Fibroblast of the aortic adventitia (primary cell): ENCODE measurements at regions not wholly inside any gene's neighbourhood (a gene's known extent, or its start where the extent isn't known, plus 50 kb on each side); places are given as distances from the start of the nearest gene placed in this dataset.

Experiments
- DNase-seq: peaks from one replicate; pipeline ENCODE4 v3.0.0-alpha.2; 2010; ENCODE audit warnings: low read depth
- H3K4me3 ChIP-seq: 2 replicates; pipeline ENCODE4 v1.5.1; 2011; ENCODE audit warnings: low read depth, mild to moderate bottlenecking, control low read depth, low read length, moderate library complexity
- TF ChIP-seq, protein P1 (sequence below): IDR thresholded peaks from 2 replicates; pipeline ENCODE4 v1.5.1; 2011; ENCODE audit warnings: mild to moderate bottlenecking, low read length, control low read depth, inconsistent platforms; ENCODE audit not compliant: insufficient read depth

DNA sequence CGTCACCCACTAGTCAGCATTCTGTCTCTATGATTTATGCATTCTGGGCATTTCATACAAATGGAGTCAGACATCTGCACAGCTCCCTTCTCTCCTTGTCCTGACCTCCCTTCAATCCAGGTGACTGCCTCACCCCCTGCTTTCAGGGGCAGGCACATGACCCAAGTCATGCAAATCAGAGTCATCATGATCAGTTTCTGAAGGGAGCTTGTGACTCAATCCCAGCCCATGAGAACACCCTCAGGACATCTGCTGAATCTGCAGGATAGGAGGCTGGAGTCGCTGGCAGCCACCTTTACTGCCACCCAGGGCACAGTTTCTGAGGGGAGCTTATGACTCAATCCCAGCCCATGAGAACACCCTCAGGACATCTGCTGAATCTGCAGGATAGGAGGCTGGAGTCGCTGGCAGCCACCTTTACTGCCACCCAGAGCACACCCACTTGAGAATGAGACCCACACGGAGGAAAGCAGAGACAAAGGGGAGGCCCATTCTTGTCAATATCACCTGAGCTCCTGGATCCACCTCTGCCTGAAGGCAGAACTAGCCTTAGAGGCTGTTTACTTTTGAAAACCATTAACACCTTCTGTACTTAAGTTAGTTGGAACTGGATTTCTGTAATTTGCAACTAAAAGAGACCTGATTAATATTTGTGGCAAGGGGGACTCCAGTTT is 62.3 kb upstream of the SLC25A33 start:
- DNase-seq = no peak
- TF ChIP-seq, protein P1, sequence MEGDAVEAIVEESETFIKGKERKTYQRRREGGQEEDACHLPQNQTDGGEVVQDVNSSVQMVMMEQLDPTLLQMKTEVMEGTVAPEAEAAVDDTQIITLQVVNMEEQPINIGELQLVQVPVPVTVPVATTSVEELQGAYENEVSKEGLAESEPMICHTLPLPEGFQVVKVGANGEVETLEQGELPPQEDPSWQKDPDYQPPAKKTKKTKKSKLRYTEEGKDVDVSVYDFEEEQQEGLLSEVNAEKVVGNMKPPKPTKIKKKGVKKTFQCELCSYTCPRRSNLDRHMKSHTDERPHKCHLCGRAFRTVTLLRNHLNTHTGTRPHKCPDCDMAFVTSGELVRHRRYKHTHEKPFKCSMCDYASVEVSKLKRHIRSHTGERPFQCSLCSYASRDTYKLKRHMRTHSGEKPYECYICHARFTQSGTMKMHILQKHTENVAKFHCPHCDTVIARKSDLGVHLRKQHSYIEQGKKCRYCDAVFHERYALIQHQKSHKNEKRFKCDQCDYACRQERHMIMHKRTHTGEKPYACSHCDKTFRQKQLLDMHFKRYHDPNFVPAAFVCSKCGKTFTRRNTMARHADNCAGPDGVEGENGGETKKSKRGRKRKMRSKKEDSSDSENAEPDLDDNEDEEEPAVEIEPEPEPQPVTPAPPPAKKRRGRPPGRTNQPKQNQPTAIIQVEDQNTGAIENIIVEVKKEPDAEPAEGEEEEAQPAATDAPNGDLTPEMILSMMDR = no peak

DNA sequence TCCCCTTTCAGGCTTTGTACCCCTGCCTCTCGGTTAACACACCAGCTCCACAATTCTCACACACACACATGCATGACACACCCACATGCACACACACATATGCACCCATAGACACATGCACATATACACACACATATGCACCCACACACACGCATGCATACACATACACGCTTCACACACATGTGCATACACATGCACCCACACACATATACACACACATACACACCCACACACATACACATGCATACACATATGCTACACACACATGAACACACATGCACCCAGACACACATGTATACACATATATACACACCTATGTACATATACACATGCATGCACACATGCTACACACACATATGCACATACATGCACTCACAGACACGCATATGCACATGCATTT is 61.7 kb upstream of the SLC25A33 start:
- no peak overlapping the region for H3K4me3 ChIP-seq
- TF ChIP-seq, protein P1 = no peak
- DNase-seq = no peak

More for the DNA sequence above, 62.3 kb upstream of the SLC25A33 start:
- no peak overlapping the region for H3K4me3 ChIP-seq

DNA sequence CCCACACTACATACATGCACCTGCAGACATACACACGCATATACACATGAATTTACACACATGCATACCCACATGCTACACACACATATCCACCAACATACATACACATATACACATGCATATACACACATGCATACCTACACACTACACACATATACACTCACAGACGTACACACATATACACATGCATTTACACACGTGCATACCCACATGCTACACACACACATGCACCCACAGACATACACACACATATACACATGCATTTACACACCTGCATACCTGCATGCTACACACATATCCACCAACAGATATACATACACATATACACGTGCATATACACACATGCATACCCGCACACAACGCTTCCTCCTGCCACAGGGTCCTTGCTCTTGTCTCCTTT is 61.2 kb upstream of the SLC25A33 start:
- no peak for DNase-seq
- TF ChIP-seq, protein P1 = no peak
- H3K4me3 ChIP-seq = no peak overlapping the region

DNA sequence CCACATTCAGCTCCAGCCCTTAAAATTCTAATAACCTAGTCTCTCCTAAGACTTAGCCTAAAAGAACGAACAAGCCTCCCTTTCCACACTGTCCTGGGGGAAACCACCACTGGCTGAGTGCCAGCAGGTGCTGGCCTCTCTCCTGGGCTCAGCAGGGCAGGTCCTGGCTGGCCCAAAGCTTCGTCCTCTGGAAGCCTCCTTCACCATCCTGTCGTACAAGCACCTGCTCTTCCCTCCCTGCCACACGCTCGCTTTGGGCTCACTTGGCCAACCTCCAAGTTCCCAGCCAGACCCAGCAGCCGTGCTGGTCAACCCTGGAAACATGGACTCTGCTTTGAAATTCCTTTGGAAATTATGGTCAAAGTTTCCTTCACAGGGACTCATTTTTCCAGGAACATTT is 58.2 kb upstream of the SLC25A33 start:
- no peak overlapping the region for H3K4me3 ChIP-seq
- TF ChIP-seq, protein P1 = no peak
- DNase-seq = no peak

DNA sequence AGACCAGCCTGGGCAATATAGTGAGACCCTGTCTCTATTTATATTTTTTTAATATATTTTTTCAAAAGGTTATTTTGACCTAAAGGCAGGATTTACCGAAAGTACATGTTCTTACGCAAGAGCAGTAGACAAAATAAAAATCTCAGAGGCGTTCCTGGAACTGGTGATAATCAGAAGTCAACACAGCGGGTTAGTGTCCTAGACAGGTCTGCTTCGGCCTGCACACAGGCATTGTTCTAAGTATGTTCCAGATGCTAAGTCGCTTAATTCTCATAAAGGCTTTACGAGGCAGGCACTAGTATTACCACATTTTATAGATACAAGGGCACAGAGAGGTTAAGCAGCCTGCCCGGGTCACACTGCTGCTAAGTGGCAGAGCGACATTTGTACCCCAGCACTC is 56.9 kb upstream of the SLC25A33 start:
- TF ChIP-seq, protein P1 = no peak
- H3K4me3 ChIP-seq = no peak overlapping the region
- DNase-seq = no peak

DNA sequence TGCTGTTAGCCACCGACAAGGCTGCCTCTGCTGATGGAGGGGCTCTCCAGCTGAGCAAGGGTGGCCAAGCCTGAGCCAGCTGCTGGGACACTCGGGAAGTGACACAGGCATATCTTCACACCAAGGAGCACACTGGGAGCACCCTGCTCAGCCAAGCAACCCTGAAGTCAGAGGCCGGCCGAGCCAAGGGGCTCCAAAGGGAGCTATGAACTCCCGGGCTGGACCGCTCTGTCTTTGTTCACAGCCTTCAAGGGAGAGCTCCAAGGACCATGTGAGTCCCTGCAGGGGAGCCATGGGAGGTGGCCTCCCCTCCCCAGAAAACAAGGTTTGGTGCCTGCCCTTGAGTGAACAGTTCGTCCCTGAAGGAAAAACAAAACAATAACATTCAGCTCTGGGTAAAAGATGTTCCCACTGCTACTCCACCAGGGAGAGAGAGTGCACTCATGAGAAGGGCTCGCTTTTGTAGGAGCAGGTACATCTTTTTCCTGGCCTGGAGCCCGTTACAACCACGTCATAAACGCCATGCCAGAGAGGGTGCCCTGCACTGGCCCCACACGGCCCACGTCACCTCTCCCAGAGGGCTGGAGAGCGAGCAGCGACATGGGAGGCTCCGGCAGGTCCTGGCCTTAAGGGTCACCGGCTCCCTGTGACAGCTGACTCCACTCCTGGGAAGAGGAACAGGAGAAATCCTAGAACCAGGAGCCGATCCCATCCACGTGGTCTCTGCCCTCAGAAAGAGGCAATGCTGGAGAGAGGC is 56.3 kb upstream of the SLC25A33 start:
- TF ChIP-seq, protein P1 = no peak
- no peak overlapping the region for H3K4me3 ChIP-seq
- DNase-seq = no peak
